NCI-H69 (cell line): ENCODE measurements at regions not wholly inside any gene's neighbourhood (a gene's known extent, or its start where the extent isn't known, plus 50 kb on each side); places are given as distances from the start of the nearest gene placed in this dataset.
"Not testable (repeated sequence)": the region's sequence is repeated elsewhere in the genome, so short reads cannot be mapped to it uniquely, and the experiment has no call there.

ENCODE experiments used
- DNase-seq: peaks from one replicate; lab custom pipeline; 2025; lab: John Stamatoyannopoulos, UW

DNA sequence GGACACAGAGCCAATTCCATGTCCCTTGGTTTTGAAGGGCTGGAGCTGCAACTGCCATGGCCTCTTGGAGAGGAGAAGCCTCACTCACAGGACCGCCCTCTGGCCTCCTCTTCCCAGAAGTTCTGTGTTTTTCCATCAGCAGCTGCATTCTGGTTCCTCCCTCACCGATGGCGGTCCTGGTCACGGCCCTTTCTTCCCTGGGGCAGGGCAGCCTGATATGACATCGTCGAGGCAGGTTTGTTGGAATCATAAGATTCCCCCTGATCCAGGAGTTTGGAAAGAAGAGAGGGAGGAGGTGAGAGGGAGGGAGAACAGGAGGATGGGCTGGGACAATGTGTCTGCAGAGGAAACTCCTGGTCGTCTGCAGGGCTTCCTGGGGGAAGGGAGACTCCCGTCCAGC, 82.7 kb upstream of the PDZD8 start:
- no peak for DNase-seq

GRCh38 chr10:117457071-117457810, 82.0 kb upstream of the PDZD8 start:
- no peak for DNase-seq

GRCh38 chr10:117455346-117455745, 80.1 kb upstream of the PDZD8 start:
- no peak for DNase-seq

GRCh38 chr10:117454502-117454901, 79.3 kb upstream of the PDZD8 start:
- no peak for DNase-seq

GRCh38 chr10:117453484-117453883, 78.2 kb upstream of the PDZD8 start:
- not testable (repeated sequence) for DNase-seq

DNA sequence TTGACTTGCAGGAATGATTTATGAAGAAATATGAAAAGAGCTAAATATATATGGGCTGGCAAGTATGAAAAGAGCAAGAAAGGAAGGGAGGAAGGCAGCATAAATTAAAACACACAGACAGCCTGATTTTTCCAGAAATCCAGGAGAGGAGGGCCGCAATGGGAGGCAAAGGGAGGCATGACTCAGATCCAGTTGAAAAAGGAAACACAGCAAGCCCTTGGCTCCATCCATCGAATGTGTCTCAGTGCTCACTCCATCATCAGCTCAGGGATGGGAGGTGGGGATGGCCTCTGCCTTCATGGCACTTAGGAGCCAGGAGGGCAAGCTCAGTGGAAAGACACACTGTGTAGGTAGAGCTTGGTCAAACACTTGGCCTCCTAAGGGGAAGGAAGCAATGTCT, 75.7 kb upstream of the PDZD8 start:
- no peak for DNase-seq

DNA sequence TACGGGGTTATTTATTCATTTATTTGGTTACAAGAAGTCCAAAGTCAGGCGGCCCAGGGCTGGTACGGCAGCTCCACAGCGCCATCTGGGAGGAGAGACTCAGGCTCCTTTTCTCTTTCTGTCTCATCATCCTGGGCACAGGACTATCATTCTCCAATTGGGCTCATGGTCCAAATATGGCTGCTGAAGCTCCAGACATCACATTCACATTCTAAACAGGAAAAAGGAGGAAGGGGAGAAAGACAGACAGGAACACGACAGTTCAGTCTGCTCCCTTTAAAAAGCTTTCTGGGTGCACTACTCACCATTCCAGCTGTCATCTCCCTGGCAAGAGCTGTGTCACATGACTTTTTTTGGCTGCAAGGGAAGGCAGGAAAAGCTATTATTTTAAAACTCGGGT, 74.4 kb upstream of the PDZD8 start:
- DNase-seq, result no peak

DNA sequence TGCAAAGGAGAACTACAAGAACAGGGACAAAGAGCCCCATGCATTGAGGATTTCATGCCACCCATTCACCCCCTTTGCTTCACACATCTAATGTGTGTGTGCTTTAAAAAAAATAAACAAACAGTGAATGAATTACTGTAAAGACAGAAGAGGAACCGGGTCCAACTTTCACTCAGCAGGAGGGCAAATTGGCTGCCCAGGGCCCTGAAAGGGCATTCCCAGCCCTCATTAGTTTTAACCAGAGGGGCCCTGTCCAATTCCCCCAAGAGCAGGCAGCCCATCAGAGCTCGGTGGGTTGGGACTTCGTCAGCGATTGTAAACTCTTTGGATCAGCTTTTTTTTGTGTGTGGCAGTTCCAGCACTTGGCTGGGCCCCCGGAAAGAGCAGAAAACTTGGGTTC, 73.6 kb upstream of the PDZD8 start:
- no peak for DNase-seq

- no peak for DNase-seq
Observed at GRCh38 chr10:117445992-117446391, 70.8 kb upstream of the PDZD8 start.

DNA sequence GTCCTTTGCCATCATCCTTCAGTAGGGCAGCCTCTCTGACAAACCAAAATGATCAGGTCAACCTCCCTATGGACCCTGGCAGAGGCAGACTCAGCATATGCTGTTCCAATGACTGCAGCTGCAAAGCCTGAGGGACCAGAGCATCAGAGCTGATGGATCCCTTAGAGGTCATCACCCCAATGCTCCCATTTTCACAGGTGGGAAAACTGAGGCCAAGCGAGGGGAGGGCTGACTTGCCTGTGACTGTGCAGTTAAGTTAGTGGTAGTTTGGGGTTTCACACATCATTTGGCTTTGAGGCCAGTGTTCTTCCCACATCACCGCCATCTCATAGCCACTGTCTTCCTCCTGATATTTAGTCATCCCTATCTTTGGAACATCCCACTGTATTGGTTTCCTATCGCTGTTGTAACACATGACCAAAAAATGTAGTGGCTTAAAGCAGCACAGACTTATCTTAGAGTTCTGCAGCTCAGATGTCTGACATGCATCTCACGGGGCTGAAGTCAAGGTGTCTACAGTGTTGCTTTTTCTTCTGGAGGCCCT, 69.3 kb upstream of the PDZD8 start:
- DNase-seq, result no peak

DNA sequence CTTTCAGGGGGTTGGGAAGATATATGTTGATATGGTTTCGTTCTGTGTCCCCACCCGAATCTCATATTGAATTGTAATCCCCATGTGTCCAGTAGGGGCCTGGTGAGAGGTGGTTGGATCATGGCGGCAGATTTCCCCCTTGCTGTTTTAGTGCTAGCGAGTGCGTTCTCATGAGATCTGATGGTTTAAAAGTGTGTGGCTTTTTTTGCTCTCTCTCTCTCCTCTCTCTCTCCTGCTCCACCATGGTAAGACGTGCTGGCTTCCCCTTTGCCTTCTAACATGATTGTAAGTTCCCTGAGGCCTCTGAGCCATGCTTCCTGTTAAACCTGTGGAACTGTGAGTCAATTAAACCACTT, 68.4 kb upstream of the PDZD8 start:
- DNase-seq, result no peak

GRCh38 chr10:117442944-117443685, 67.9 kb upstream of the PDZD8 start:
- DNase-seq, result peak; percentile 88

DNA sequence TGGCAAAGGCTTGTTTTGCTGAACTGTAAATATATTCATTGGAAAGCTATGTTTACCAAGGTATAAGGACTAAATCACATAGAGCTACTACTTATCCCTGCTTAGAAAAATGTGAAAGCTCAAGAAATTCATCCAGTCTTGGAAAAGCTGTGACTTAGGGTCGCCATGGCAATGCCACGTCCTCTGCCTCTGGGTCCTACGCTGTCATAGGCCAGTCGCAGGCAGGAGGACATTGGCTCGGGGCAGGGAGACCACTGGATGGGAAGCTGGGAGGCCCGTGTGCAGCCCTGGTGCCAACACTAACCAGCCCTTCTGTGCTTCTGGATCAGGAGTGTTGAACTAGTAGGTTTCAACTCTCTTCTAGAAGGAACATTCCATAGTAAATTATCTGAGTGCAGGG, 67.3 kb upstream of the PDZD8 start:
- DNase-seq, result peak; percentile 64

- peak; percentile 87 for DNase-seq
Observed at GRCh38 chr10:117441812-117442443, 66.7 kb upstream of the PDZD8 start.

DNA sequence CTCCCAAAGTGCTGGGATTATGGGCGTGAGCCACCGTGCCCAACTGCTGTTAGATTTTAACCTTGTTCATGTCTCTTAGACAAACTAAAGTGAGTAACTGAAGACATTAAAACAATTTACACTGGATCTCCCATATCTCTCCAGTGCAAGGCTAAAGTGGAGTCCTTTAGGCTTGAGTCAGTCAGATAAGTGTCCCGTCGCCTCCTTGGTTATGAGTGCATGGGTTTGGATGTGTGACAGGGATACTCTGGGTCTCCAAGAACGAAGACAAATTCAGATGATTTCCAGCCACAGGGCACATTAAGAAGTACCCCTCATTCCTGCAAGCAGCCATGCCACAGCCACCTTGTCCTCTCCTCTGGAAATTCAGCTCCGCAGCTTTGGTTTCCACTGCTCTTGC, 66.1 kb upstream of the PDZD8 start:
- no peak for DNase-seq

DNA sequence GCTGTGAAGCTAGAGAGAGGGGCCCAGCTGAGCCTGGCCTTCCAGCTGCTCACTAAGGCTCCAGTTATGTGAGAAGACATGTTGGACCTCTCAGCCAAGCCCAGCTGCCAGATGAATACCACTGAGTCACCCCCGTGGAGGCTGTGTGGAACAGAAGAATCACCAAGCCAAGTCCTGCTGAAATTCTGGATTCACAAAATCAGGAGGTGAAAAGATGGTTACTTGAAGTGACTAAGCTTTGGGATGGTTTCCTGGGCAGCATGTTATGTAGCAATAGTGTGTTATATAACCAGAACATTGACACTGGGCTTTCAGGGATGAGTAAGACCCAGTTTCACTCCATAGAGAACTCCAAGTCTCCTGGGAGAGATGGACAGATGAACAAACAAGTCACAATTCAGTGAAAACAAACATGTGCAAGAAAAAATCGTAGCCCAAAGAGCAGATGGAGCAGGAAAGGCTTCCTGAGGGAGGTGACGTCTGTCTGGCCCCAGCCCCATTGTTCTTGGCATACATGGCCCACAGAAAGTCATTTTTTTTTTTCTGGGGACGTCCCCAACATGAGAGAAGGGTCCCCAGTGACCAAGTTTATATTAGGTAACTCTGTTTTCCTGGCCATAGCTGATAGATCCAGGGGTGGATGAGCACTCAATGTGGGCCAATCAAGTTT, 64.1 kb upstream of the PDZD8 start:
- DNase-seq, result peak; percentile 28

DNA sequence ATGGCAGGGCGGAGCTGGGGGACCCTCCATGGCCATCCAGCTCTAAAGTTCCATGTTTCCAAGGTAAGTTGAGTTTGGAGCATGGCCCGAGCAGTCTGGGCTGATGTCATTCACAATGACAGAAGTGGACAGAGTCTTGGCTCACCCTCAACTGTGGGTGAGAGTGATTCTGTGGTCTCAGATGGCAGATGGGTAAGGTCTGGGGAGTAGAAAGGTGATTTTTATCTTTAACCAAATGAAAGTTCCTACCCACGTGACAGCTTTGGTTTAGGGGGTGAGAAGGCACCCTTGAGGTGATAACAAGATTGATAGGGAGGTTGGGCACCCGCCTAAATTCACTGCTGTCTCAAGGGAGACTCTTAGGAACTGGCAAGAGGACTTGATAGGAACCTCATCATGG, 57.6 kb upstream of the PDZD8 start:
- no peak for DNase-seq

- DNase-seq, result peak; percentile 59
Observed at GRCh38 chr10:117431160-117431559, 55.9 kb upstream of the PDZD8 start.

DNA sequence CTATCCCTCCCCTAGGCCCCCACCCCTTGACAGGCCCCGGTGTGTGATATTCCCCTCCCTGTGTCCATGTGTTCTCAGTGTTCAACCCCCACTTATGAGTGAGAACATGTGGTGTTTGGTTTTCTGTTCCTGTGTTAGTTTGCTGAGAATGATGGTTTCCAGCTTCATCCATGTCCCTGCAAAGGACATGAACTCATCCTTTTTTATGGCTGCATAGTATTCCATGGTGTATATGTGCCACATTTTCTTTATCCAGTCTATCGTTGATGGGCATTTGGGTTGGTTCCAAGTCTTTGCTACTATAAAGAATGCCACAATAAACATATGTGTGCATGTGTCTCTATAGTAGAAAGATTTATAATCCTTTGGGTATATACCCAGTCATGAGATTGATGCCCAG, 55.3 kb upstream of the PDZD8 start:
- DNase-seq, result not testable (repeated sequence)

- DNase-seq, result peak; percentile 76
Observed at GRCh38 chr10:117429643-117430265, 54.5 kb upstream of the PDZD8 start.

GRCh38 chr10:117427356-117427755, 52.1 kb upstream of the PDZD8 start:
- DNase-seq, result no peak

- no peak for DNase-seq
Observed at GRCh38 chr10:117425974-117426566, 50.8 kb upstream of the PDZD8 start.
